ENCODE measurements at regions not wholly inside any gene's neighbourhood (a gene's known extent, or its start where the extent isn't known, plus 50 kb on each side); places are given as distances from the start of the nearest gene placed in this dataset.

GRCh38 chr6:19160081-19160730, 677.0 kb upstream of the ID4 start:
- H3K36me3 ChIP-seq (ENCODE audit: insufficient read depth, low read length): no peaks in the 10 kb centered on the region
- H3K4me3 ChIP-seq (ENCODE audit: low read depth in 1 of 2, low read length in 2 of 2): no peak overlapping the region
- TF ChIP-seq CTCF (IDR thresholded peaks at IDR 0.05; ENCODE audit: borderline replicate concordance, extremely low read depth, low read length, poor library complexity, severe bottlenecking) (no peak), EZH2 (IDR thresholded peaks at IDR 0.05; ENCODE audit: borderline replicate concordance, low read depth, low read length, severe bottlenecking) (no peak)
- no peak overlapping the region for H2AFZ ChIP-seq (ENCODE audit: low read depth, low read length)
- DNase-seq (no peak), ATAC-seq (ENCODE audit: insufficient read depth, low read depth) (no peak)
- H3K9ac ChIP-seq (ENCODE audit: low read depth, low read length): no peak overlapping the region
- no peaks in the 10 kb centered on the region for H3K4me1 ChIP-seq (ENCODE audit: insufficient read depth, low read length)
- H3K9me3 ChIP-seq (ENCODE audit: insufficient read depth, low read length, severe bottlenecking): no peaks in the 10 kb centered on the region
- H3K27ac ChIP-seq (ENCODE audit: low read length): no peak overlapping the region
- no peaks in the 10 kb centered on the region for H3K27me3 ChIP-seq (ENCODE audit: insufficient read depth, low read length, poor library complexity)
- no peaks in the 10 kb centered on the region for H3K79me2 ChIP-seq (ENCODE audit: insufficient read depth, low read length)
- H3K4me2 ChIP-seq (ENCODE audit: insufficient read depth, low read length): no peak overlapping the region
- H4K20me1 ChIP-seq (ENCODE audit: insufficient read depth, low read length): no peaks in the 10 kb centered on the region

GRCh38 chr6:19167251-19167650, 669.9 kb upstream of the ID4 start:
- no peak overlapping the region for H3K27ac ChIP-seq (ENCODE audit: low read length)
- TF ChIP-seq CTCF (IDR thresholded peaks at IDR 0.05; ENCODE audit: borderline replicate concordance, extremely low read depth, low read length, poor library complexity, severe bottlenecking) (no peak), EZH2 (IDR thresholded peaks at IDR 0.05; ENCODE audit: borderline replicate concordance, low read depth, low read length, severe bottlenecking) (no peak)
- no peak for ATAC-seq (ENCODE audit: insufficient read depth, low read depth)

GRCh38 chr6:19169366-19169765, 667.8 kb upstream of the ID4 start:
- Histone ChIP-seq H3K4me2 (ENCODE audit: insufficient read depth, low read length) (no peak overlapping the region), H2AFZ (ENCODE audit: low read depth, low read length) (no peak overlapping the region; the same call in 1 of the 2 replicates), H3K79me2 (ENCODE audit: insufficient read depth, low read length) (no peaks in the 10 kb centered on the region), H3K4me1 (ENCODE audit: insufficient read depth, low read length) (no peaks in the 10 kb centered on the region), H3K9me3 (ENCODE audit: insufficient read depth, low read length, severe bottlenecking) (no peaks in the 10 kb centered on the region), H3K27me3 (ENCODE audit: insufficient read depth, low read length, poor library complexity) (no peaks in the 10 kb centered on the region), H3K9ac (ENCODE audit: low read depth, low read length) (no peak overlapping the region), H4K20me1 (ENCODE audit: insufficient read depth, low read length) (no peaks in the 10 kb centered on the region), H3K27ac (ENCODE audit: low read length) (no peak overlapping the region), H3K36me3 (ENCODE audit: insufficient read depth, low read length) (no peaks in the 10 kb centered on the region), H3K4me3 (ENCODE audit: low read depth in 1 of 2, low read length in 2 of 2) (no peak overlapping the region)
- no peak for ATAC-seq (ENCODE audit: insufficient read depth, low read depth)
- no peak for DNase-seq
- TF ChIP-seq CTCF (IDR thresholded peaks at IDR 0.05; ENCODE audit: borderline replicate concordance, extremely low read depth, low read length, poor library complexity, severe bottlenecking) (no peak), EZH2 (IDR thresholded peaks at IDR 0.05; ENCODE audit: borderline replicate concordance, low read depth, low read length, severe bottlenecking) (no peak)

More at GRCh38 chr6:19167251-19167650, 669.9 kb upstream of the ID4 start:
- H3K36me3 ChIP-seq (ENCODE audit: insufficient read depth, low read length): no peaks in the 10 kb centered on the region
- H3K4me2 ChIP-seq (ENCODE audit: insufficient read depth, low read length): no peak overlapping the region
- no peak for DNase-seq
- H4K20me1 ChIP-seq (ENCODE audit: insufficient read depth, low read length): no peaks in the 10 kb centered on the region
- no peak overlapping the region for H2AFZ ChIP-seq (ENCODE audit: low read depth, low read length)
- H3K79me2 ChIP-seq (ENCODE audit: insufficient read depth, low read length): no peaks in the 10 kb centered on the region
- no peaks in the 10 kb centered on the region for H3K9me3 ChIP-seq (ENCODE audit: insufficient read depth, low read length, severe bottlenecking)
- H3K9ac ChIP-seq (ENCODE audit: low read depth, low read length): no peak overlapping the region
- H3K4me1 ChIP-seq (ENCODE audit: insufficient read depth, low read length): no peaks in the 10 kb centered on the region
- H3K27me3 ChIP-seq (ENCODE audit: insufficient read depth, low read length, poor library complexity): no peaks in the 10 kb centered on the region
- no peak overlapping the region for H3K4me3 ChIP-seq (ENCODE audit: low read depth in 1 of 2, low read length in 2 of 2)
